HG03175 (cell line): ENCODE measurements at regions not wholly inside any gene's neighbourhood (a gene's known extent, or its start where the extent isn't known, plus 50 kb on each side); places are given as distances from the start of the nearest gene placed in this dataset.
"Not testable (repeated sequence)": the region's sequence is repeated elsewhere in the genome, so short reads cannot be mapped to it uniquely, and the experiment has no call there.

ENCODE experiments used
- ATAC-seq: cut with Tn5 transposase; IDR thresholded peaks from one replicate; pipeline ENCODE4 v1.9.1; 2021; ENCODE audit warnings: mild to moderate bottlenecking, moderate library complexity; ENCODE audit not compliant: unreplicated experiment

- ATAC-seq = no peak
These were observed 1501.0 kb downstream of the SI start for GRCh38 chr3:163577271-163577670.

- no peak for ATAC-seq
These were observed 1502.0 kb downstream of the SI start for GRCh38 chr3:163576314-163576713.

GRCh38 chr3:163573324-163573723, 1505.0 kb downstream of the SI start:
- ATAC-seq = no peak

- ATAC-seq = no peak
These were observed 1505.4 kb downstream of the SI start for GRCh38 chr3:163572856-163573255.

- ATAC-seq = no peak
These were observed 1514.8 kb downstream of the SI start for GRCh38 chr3:163563485-163563884.

- ATAC-seq = no peak
These were observed 1515.7 kb downstream of the SI start for GRCh38 chr3:163562625-163563024.

- no peak for ATAC-seq
These were observed 1517.1 kb downstream of the SI start for GRCh38 chr3:163561151-163561550.

GRCh38 chr3:163560459-163560858, 1517.8 kb downstream of the SI start:
- ATAC-seq = no peak

GRCh38 chr3:163556813-163557523, 1521.3 kb downstream of the SI start:
- ATAC-seq = no peak

GRCh38 chr3:163555918-163556317, 1522.4 kb downstream of the SI start:
- no peak for ATAC-seq

- ATAC-seq = no peak
These were observed 1525.7 kb downstream of the SI start for GRCh38 chr3:163552659-163552966.

- ATAC-seq = not testable (repeated sequence)
These were observed 1526.2 kb downstream of the SI start for GRCh38 chr3:163551915-163552658.

- ATAC-seq = no peak
These were observed 1530.3 kb downstream of the SI start for GRCh38 chr3:163548015-163548414.

- ATAC-seq = no peak
These were observed 1531.1 kb downstream of the SI start for GRCh38 chr3:163547014-163547685.

- no peak for ATAC-seq
These were observed 1534.6 kb downstream of the SI start for GRCh38 chr3:163543662-163544061.

GRCh38 chr3:163541629-163542028, 1536.7 kb downstream of the SI start:
- ATAC-seq = no peak

- ATAC-seq = no peak
These were observed 1539.9 kb downstream of the SI start for GRCh38 chr3:163538387-163538786.

GRCh38 chr3:163533381-163533780, 1544.9 kb downstream of the SI start:
- ATAC-seq = no peak

- ATAC-seq = no peak
These were observed 1554.9 kb downstream of the SI start for GRCh38 chr3:163523375-163523774.

GRCh38 chr3:163521261-163521660, 1557.0 kb downstream of the SI start:
- ATAC-seq = no peak

- ATAC-seq = no peak
These were observed 1560.2 kb downstream of the SI start for GRCh38 chr3:163518065-163518464.

GRCh38 chr3:163513149-163513657, 1565.1 kb downstream of the SI start:
- no peak for ATAC-seq
